ENCODE measurements at regions not wholly inside any gene's neighbourhood (a gene's known extent, or its start where the extent isn't known, plus 50 kb on each side); places are given as distances from the start of the nearest gene placed in this dataset.

DNA sequence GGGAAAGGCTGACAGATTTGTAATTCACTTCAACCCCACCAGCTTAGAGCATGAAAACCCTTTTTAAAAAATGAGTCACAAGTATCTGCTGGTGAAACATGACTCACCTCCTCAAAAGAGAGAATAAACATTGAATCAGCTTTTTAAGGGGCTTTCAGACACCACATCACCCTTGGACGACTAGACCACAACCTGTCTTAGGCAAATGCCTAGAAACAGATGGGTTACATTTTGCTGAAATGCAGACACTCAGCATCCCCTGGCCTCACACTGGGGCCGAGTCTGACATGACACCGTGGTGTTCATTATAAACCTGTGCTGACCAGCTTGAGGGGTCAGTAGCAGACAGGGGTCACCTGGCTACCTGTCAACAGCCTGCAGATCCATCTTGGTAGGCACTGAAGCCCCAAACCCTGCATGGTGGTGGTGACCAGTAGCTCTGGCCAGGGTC, 175.3 kb upstream of the CST7 start:
- TF ChIP-seq, protein P1, sequence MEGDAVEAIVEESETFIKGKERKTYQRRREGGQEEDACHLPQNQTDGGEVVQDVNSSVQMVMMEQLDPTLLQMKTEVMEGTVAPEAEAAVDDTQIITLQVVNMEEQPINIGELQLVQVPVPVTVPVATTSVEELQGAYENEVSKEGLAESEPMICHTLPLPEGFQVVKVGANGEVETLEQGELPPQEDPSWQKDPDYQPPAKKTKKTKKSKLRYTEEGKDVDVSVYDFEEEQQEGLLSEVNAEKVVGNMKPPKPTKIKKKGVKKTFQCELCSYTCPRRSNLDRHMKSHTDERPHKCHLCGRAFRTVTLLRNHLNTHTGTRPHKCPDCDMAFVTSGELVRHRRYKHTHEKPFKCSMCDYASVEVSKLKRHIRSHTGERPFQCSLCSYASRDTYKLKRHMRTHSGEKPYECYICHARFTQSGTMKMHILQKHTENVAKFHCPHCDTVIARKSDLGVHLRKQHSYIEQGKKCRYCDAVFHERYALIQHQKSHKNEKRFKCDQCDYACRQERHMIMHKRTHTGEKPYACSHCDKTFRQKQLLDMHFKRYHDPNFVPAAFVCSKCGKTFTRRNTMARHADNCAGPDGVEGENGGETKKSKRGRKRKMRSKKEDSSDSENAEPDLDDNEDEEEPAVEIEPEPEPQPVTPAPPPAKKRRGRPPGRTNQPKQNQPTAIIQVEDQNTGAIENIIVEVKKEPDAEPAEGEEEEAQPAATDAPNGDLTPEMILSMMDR (IDR thresholded peaks at IDR 0.05 in 2 of 3, conservative IDR thresholded peaks at IDR 0.05 in 1 of 3; ENCODE audit: insufficient read depth in 2 of 3, low read depth in 1 of 3, low read length in 3 of 3), result no peak
- no peak for TF ChIP-seq TAF1 (IDR thresholded peaks at IDR 0.05; ENCODE audit: control insufficient read depth, extremely low read depth, insufficient read depth, low read length, severe bottlenecking)
- TF ChIP-seq SRSF3 (IDR thresholded peaks at IDR 0.05; ENCODE audit: insufficient read depth, low read length), result no peak
- TF ChIP-seq BRCA1 (IDR thresholded peaks at IDR 0.05), result no peak
- TF ChIP-seq BRCA1 (CRISPR knock-in tag; IDR thresholded peaks at IDR 0.05), result no peak
- TF ChIP-seq ELK1 (CRISPR knock-in tag; IDR thresholded peaks at IDR 0.05), result no peak
- no peak for TF ChIP-seq ZZZ3 (IDR thresholded peaks at IDR 0.05)
- no peak for TF ChIP-seq POLR2AphosphoS5 (IDR thresholded peaks at IDR 0.05; ENCODE audit: control insufficient read depth, insufficient read depth, low read depth, low read length)
- TF ChIP-seq JUNB (CRISPR knock-in tag; conservative IDR thresholded peaks at IDR 0.05), result no peak
- no peak for TF ChIP-seq CTBP1 (IDR thresholded peaks at IDR 0.05; ENCODE audit: borderline replicate concordance)
- TF ChIP-seq SMAD1 (IDR thresholded peaks at IDR 0.05; ENCODE audit: low read depth, low read length, partially characterized antibody), result no peak
- TF ChIP-seq CEBPB (tag; IDR thresholded peaks at IDR 0.05), result no peak
- TF ChIP-seq ZNF354B (CRISPR knock-in tag; IDR thresholded peaks at IDR 0.05), result no peak
